HL-60 (cell line): ENCODE measurements at regions not wholly inside any gene's neighbourhood (a gene's known extent, or its start where the extent isn't known, plus 50 kb on each side); places are given as distances from the start of the nearest gene placed in this dataset.

ENCODE experiments used
- TF ChIP-seq, protein P1 (sequence below): IDR thresholded peaks from one replicate; pipeline ENCODE4 v1.5.1; 2011; ENCODE audit warnings: low read length, control low read depth, inconsistent platforms; ENCODE audit not compliant: insufficient read depth
- TF ChIP-seq, protein P2 (sequence below): IDR thresholded peaks from 2 replicates; pipeline ENCODE4 v1.6.1; 2012; ENCODE audit warnings: low read depth; ENCODE audit not compliant: insufficient replicate concordance

DNA sequence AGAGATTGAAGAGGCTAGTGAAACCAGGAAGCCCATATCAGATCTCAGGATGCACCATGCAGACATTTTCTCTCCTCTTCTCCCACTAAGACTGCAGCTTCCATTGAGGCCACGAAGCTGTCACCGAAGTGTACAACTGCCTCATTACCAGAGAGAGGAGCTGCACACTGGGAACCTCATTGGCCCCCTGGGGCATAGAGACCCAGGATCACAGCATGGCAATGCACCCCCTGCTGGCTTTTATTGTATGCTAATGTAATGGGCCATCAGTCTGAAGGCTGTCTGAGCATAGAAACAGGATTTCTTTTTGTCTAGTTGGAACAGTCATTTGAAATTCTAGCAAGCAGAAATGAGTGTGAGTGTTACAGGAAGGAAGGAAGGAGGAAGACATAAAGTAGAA, 861.6 kb upstream of the CELF4 start:
- TF ChIP-seq, protein P1, sequence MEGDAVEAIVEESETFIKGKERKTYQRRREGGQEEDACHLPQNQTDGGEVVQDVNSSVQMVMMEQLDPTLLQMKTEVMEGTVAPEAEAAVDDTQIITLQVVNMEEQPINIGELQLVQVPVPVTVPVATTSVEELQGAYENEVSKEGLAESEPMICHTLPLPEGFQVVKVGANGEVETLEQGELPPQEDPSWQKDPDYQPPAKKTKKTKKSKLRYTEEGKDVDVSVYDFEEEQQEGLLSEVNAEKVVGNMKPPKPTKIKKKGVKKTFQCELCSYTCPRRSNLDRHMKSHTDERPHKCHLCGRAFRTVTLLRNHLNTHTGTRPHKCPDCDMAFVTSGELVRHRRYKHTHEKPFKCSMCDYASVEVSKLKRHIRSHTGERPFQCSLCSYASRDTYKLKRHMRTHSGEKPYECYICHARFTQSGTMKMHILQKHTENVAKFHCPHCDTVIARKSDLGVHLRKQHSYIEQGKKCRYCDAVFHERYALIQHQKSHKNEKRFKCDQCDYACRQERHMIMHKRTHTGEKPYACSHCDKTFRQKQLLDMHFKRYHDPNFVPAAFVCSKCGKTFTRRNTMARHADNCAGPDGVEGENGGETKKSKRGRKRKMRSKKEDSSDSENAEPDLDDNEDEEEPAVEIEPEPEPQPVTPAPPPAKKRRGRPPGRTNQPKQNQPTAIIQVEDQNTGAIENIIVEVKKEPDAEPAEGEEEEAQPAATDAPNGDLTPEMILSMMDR, result no peak
- TF ChIP-seq, protein P2, sequence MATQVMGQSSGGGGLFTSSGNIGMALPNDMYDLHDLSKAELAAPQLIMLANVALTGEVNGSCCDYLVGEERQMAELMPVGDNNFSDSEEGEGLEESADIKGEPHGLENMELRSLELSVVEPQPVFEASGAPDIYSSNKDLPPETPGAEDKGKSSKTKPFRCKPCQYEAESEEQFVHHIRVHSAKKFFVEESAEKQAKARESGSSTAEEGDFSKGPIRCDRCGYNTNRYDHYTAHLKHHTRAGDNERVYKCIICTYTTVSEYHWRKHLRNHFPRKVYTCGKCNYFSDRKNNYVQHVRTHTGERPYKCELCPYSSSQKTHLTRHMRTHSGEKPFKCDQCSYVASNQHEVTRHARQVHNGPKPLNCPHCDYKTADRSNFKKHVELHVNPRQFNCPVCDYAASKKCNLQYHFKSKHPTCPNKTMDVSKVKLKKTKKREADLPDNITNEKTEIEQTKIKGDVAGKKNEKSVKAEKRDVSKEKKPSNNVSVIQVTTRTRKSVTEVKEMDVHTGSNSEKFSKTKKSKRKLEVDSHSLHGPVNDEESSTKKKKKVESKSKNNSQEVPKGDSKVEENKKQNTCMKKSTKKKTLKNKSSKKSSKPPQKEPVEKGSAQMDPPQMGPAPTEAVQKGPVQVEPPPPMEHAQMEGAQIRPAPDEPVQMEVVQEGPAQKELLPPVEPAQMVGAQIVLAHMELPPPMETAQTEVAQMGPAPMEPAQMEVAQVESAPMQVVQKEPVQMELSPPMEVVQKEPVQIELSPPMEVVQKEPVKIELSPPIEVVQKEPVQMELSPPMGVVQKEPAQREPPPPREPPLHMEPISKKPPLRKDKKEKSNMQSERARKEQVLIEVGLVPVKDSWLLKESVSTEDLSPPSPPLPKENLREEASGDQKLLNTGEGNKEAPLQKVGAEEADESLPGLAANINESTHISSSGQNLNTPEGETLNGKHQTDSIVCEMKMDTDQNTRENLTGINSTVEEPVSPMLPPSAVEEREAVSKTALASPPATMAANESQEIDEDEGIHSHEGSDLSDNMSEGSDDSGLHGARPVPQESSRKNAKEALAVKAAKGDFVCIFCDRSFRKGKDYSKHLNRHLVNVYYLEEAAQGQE, result no peak
